ENCODE measurements at regions not wholly inside any gene's neighbourhood (a gene's known extent, or its start where the extent isn't known, plus 50 kb on each side); places are given as distances from the start of the nearest gene placed in this dataset.

DNA sequence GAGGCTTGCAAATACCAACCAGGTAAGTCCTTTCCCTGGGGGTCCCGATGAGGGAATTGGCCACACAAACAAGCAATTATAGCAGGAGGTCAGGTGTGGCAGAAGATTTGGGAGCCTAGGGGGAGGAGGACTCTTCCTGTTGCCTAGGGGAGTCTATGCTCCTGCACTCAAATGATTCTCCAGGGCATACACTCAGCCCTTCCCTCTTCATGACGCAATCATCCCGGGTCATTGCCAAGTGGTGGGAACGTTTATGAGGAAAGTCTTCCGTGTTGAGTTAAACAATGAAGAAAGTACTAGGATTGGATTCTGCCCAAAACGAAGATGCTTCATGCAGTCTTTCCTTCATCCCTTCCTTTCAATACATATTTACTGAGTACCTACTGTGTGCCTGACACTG is 186.5 kb upstream of the TSHZ2 start:
- POLR2A ChIA-PET: no interaction called here
- no peak overlapping the region for H3K4me3 ChIP-seq (ENCODE audit: control insufficient read depth in 1 of 7, extremely low read depth in 1 of 7, insufficient read depth in 4 of 7, low read depth in 2 of 7, low read length in 6 of 7)
- H3K9me3 ChIP-seq (ENCODE audit: control extremely low read depth in 1 of 5, control insufficient read depth in 4 of 5, insufficient read depth in 2 of 5, low read depth in 1 of 5, low read length in 4 of 5): no peaks in the 10 kb centered on the region
- no peaks in the 10 kb centered on the region for H3K27me3 ChIP-seq (replicated peaks in 2 of 5; ENCODE audit: control insufficient read depth in 4 of 5, insufficient read depth in 5 of 5, low read length in 4 of 5)
- H3K4me1 ChIP-seq (ENCODE audit: control extremely low read depth in 1 of 4, control insufficient read depth in 4 of 4, insufficient read depth in 4 of 4, low read length in 3 of 4): no peaks in the 10 kb centered on the region
- no peak overlapping the region for H3K27ac ChIP-seq (ENCODE audit: insufficient read depth in 1 of 2, low read depth in 1 of 2, low read length in 2 of 2, poor library complexity in 1 of 2, severe bottlenecking in 2 of 2)
- H3K36me3 ChIP-seq (ENCODE audit: control insufficient read depth in 4 of 4, insufficient read depth in 4 of 4, low read length in 3 of 4): no peaks in the 10 kb centered on the region
- WGBS (ENCODE audit: insufficient coverage): 97% methylated on average over 4 of the region's 6 CpGs
- CTCF ChIA-PET: no interaction called here
- no peak for DNase-seq

DNA sequence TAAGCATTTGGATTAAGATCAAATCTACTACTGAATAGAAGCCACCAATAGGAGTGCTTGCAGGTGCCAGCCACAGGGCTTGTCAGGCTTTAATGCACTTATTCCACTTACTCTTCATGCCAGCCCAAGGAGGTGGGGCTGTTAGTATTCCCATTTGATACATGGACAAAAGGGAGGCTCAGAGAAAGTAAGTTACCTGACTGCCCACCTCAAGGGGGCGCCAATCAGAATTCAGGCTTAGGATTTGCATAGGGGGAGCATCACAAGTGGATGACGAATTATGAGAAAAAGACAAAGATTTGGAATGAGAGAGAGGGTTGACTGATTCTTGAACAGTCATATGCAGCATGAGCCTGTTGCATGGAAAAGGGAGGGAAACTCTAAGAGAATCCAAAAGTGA is 188.4 kb upstream of the TSHZ2 start:
- Histone ChIP-seq H3K9me3 (ENCODE audit: control extremely low read depth in 1 of 5, control insufficient read depth in 4 of 5, insufficient read depth in 2 of 5, low read depth in 1 of 5, low read length in 4 of 5) (no peaks in the 10 kb centered on the region), H3K36me3 (ENCODE audit: control insufficient read depth in 4 of 4, insufficient read depth in 4 of 4, low read length in 3 of 4) (no peaks in the 10 kb centered on the region), H3K4me1 (ENCODE audit: control extremely low read depth in 1 of 4, control insufficient read depth in 4 of 4, insufficient read depth in 4 of 4, low read length in 3 of 4) (no peaks in the 10 kb centered on the region), H3K27me3 (replicated peaks in 2 of 5; ENCODE audit: control insufficient read depth in 4 of 5, insufficient read depth in 5 of 5, low read length in 4 of 5) (peaks cover 0 to 2% (median 0%) of the 10 kb centered on the region in 5 experiments), H3K4me3 (ENCODE audit: control insufficient read depth in 1 of 7, extremely low read depth in 1 of 7, insufficient read depth in 4 of 7, low read depth in 2 of 7, low read length in 6 of 7) (no peak overlapping the region), H3K27ac (ENCODE audit: insufficient read depth in 1 of 2, low read depth in 1 of 2, low read length in 2 of 2, poor library complexity in 1 of 2, severe bottlenecking in 2 of 2) (no peak overlapping the region)
- 71% methylated on average over 2 of the region's 2 CpGs for WGBS (ENCODE audit: insufficient coverage)
- CTCF ChIA-PET: no interaction called here
- POLR2A ChIA-PET: no interaction called here
- peak; percentile 1 to 10 (median 2) for DNase-seq

DNA sequence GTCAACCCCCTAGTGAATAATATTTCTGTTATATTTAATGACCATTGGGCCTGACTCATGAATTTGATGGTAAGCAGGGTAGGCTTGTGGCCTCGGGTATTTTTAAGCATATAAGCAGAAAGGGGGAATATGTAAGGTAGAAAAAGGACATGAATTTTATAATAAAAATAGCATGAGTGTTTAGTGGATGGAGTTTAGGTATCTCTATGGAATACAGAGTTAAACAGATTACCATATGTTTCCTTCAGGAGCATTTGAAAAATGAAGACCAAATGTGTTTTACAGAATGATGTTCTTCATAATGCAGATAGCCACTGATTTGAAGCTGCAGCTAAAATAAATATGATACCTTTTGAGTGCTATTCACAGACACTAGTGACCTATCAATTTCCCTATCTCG is 191.7 kb upstream of the TSHZ2 start:
- POLR2A ChIA-PET: no interaction called here
- H3K27me3 ChIP-seq (replicated peaks in 2 of 5; ENCODE audit: control insufficient read depth in 4 of 5, insufficient read depth in 5 of 5, low read length in 4 of 5): peaks cover 0 to 2% (median 0%) of the 10 kb centered on the region in 5 experiments
- H3K27ac ChIP-seq (ENCODE audit: insufficient read depth in 1 of 2, low read depth in 1 of 2, low read length in 2 of 2, poor library complexity in 1 of 2, severe bottlenecking in 2 of 2): no peak overlapping the region
- no peaks in the 10 kb centered on the region for H3K36me3 ChIP-seq (ENCODE audit: control insufficient read depth in 4 of 4, insufficient read depth in 4 of 4, low read length in 3 of 4)
- 100% methylated on average over 1 of the region's 2 CpGs for WGBS (ENCODE audit: insufficient coverage)
- H3K4me3 ChIP-seq (ENCODE audit: control insufficient read depth in 1 of 7, extremely low read depth in 1 of 7, insufficient read depth in 4 of 7, low read depth in 2 of 7, low read length in 6 of 7): no peak overlapping the region
- no peaks in the 10 kb centered on the region for H3K9me3 ChIP-seq (ENCODE audit: control extremely low read depth in 1 of 5, control insufficient read depth in 4 of 5, insufficient read depth in 2 of 5, low read depth in 1 of 5, low read length in 4 of 5)
- H3K4me1 ChIP-seq (ENCODE audit: control extremely low read depth in 1 of 4, control insufficient read depth in 4 of 4, insufficient read depth in 4 of 4, low read length in 3 of 4): no peaks in the 10 kb centered on the region
- CTCF ChIA-PET: no interaction called here
- no peak for DNase-seq

DNA sequence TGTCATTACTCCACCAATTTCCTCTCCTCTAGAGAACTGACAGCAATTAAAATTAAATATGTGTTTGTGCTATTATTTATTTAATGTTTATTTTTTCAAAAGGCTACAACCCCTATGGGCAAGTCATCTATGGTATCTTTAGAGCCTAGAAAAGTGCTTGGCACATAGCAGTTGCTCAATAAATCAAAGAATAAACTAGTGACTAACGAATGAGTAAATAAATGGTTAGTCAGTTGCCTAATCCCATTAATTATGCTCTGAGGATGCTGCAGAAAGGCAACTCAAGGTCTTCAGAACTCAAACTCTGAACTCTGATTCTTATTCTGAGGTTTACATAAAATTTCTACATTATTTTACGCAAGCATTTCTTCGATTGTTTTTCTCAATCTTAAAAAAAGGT is 193.0 kb upstream of the TSHZ2 start:
- Histone ChIP-seq H3K27ac (ENCODE audit: insufficient read depth in 1 of 2, low read depth in 1 of 2, low read length in 2 of 2, poor library complexity in 1 of 2, severe bottlenecking in 2 of 2) (no peak overlapping the region), H3K27me3 (replicated peaks in 2 of 5; ENCODE audit: control insufficient read depth in 4 of 5, insufficient read depth in 5 of 5, low read length in 4 of 5) (peaks cover 0 to 2% (median 0%) of the 10 kb centered on the region in 5 experiments), H3K36me3 (ENCODE audit: control insufficient read depth in 4 of 4, insufficient read depth in 4 of 4, low read length in 3 of 4) (no peaks in the 10 kb centered on the region), H3K4me1 (ENCODE audit: control extremely low read depth in 1 of 4, control insufficient read depth in 4 of 4, insufficient read depth in 4 of 4, low read length in 3 of 4) (no peaks in the 10 kb centered on the region), H3K9me3 (ENCODE audit: control extremely low read depth in 1 of 5, control insufficient read depth in 4 of 5, insufficient read depth in 2 of 5, low read depth in 1 of 5, low read length in 4 of 5) (no peaks in the 10 kb centered on the region), H3K4me3 (ENCODE audit: control insufficient read depth in 1 of 7, extremely low read depth in 1 of 7, insufficient read depth in 4 of 7, low read depth in 2 of 7, low read length in 6 of 7) (no peak overlapping the region)
- ChIA-PET POLR2A (no interaction called here), CTCF (no interaction called here)
- DNase-seq: no peak
- WGBS (ENCODE audit: insufficient coverage): no CpG with 5 or more reads among the region's 3 CpGs

DNA sequence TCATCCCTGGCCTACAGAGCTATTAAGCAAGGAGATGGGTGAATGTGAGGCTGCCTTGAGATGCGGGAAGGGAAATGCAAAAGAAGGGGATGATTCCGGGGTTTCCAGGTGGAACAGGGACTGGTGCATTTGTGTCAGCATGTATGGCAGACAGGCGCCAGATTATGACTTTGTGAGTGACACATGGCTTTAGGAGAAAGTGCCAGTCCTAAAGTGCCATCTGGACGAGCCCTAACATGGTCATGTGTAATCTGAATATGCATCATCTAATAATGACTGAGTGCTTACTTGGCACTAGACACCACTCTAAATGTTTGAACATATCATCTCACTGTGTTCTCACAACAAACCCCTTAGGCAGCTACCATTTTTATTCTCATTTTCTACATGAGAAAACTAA is 195.0 kb upstream of the TSHZ2 start:
- ChIA-PET CTCF (no interaction called here), POLR2A (interaction anchor here (0.6 kb wide), 1 partner anchor 10 kb away, joined by 3 read pairs; no protein-coding TSS in a partner anchor)
- 100% methylated on average over 3 of the region's 4 CpGs for WGBS (ENCODE audit: insufficient coverage)
- DNase-seq: no peak
- Histone ChIP-seq H3K9me3 (ENCODE audit: control extremely low read depth in 1 of 5, control insufficient read depth in 4 of 5, insufficient read depth in 2 of 5, low read depth in 1 of 5, low read length in 4 of 5) (no peaks in the 10 kb centered on the region), H3K27ac (ENCODE audit: insufficient read depth in 1 of 2, low read depth in 1 of 2, low read length in 2 of 2, poor library complexity in 1 of 2, severe bottlenecking in 2 of 2) (no peak overlapping the region), H3K4me3 (ENCODE audit: control insufficient read depth in 1 of 7, extremely low read depth in 1 of 7, insufficient read depth in 4 of 7, low read depth in 2 of 7, low read length in 6 of 7) (no peak overlapping the region), H3K27me3 (replicated peaks in 2 of 5; ENCODE audit: control insufficient read depth in 4 of 5, insufficient read depth in 5 of 5, low read length in 4 of 5) (peaks cover 0 to 2% (median 0%) of the 10 kb centered on the region in 5 experiments), H3K4me1 (ENCODE audit: control extremely low read depth in 1 of 4, control insufficient read depth in 4 of 4, insufficient read depth in 4 of 4, low read length in 3 of 4) (no peaks in the 10 kb centered on the region), H3K36me3 (ENCODE audit: control insufficient read depth in 4 of 4, insufficient read depth in 4 of 4, low read length in 3 of 4) (no peaks in the 10 kb centered on the region)

DNA sequence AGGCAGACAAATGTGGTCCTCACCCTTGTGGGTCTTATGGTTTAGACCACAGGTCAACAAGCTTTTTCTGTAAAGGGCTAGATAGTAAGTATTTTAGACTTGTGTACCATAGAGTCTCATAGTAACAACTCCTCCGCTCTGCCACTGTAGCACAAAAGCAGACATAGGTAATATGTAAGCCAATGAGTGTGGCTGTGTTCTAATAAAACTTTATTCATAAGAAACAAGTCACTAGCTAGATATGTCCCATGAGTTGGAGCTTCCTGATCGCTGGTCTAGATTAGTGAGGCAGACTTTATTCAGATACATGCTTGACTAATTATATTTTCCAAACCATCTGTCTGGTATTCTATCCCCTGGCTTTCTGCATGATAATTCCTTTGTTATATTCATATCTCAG is 196.4 kb upstream of the TSHZ2 start:
- CTCF ChIA-PET: no interaction called here
- WGBS (ENCODE audit: insufficient coverage): 100% methylated on average over 1 of the region's 2 CpGs
- Histone ChIP-seq H3K4me3 (ENCODE audit: control insufficient read depth in 1 of 7, extremely low read depth in 1 of 7, insufficient read depth in 4 of 7, low read depth in 2 of 7, low read length in 6 of 7) (no peak overlapping the region), H3K27ac (ENCODE audit: insufficient read depth in 1 of 2, low read depth in 1 of 2, low read length in 2 of 2, poor library complexity in 1 of 2, severe bottlenecking in 2 of 2) (no peak overlapping the region), H3K4me1 (ENCODE audit: control extremely low read depth in 1 of 4, control insufficient read depth in 4 of 4, insufficient read depth in 4 of 4, low read length in 3 of 4) (no peaks in the 10 kb centered on the region), H3K27me3 (replicated peaks in 2 of 5; ENCODE audit: control insufficient read depth in 4 of 5, insufficient read depth in 5 of 5, low read length in 4 of 5) (peaks cover 0 to 3% (median 0%) of the 10 kb centered on the region in 5 experiments), H3K9me3 (ENCODE audit: control extremely low read depth in 1 of 5, control insufficient read depth in 4 of 5, insufficient read depth in 2 of 5, low read depth in 1 of 5, low read length in 4 of 5) (no peaks in the 10 kb centered on the region), H3K36me3 (ENCODE audit: control insufficient read depth in 4 of 4, insufficient read depth in 4 of 4, low read length in 3 of 4) (no peaks in the 10 kb centered on the region)
- POLR2A ChIA-PET: no interaction called here
- DNase-seq: no peak

DNA sequence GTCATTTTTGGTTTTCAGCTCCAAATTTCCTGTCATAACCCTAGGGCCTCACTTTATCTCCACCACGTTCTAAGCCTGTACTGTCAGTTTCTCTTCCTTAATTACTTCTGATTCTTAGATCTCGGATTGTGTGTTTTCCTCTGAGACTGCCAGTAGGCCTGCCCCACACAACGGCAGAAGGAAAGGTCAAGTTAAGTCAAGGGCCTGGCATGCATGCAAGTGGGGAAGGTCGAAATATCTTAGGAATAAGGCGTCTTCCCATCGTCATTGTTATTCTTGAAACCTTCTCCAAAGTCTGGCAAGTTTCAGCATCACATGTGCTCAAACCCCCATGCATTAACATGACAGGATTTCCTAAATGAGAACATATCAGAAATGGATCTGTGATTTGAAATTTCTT is 203.5 kb upstream of the TSHZ2 start:
- CTCF ChIA-PET: no interaction called here
- Histone ChIP-seq H3K36me3 (ENCODE audit: control insufficient read depth in 4 of 4, insufficient read depth in 4 of 4, low read length in 3 of 4) (no peaks in the 10 kb centered on the region), H3K4me3 (ENCODE audit: control insufficient read depth in 1 of 7, extremely low read depth in 1 of 7, insufficient read depth in 4 of 7, low read depth in 2 of 7, low read length in 6 of 7) (no peak overlapping the region), H3K4me1 (ENCODE audit: control extremely low read depth in 1 of 4, control insufficient read depth in 4 of 4, insufficient read depth in 4 of 4, low read length in 3 of 4) (no peaks in the 10 kb centered on the region), H3K27me3 (replicated peaks in 2 of 5; ENCODE audit: control insufficient read depth in 4 of 5, insufficient read depth in 5 of 5, low read length in 4 of 5) (peaks cover 0 to 3% (median 0%) of the 10 kb centered on the region in 5 experiments), H3K9me3 (ENCODE audit: control extremely low read depth in 1 of 5, control insufficient read depth in 4 of 5, insufficient read depth in 2 of 5, low read depth in 1 of 5, low read length in 4 of 5) (no peaks in the 10 kb centered on the region), H3K27ac (ENCODE audit: insufficient read depth in 1 of 2, low read depth in 1 of 2, low read length in 2 of 2, poor library complexity in 1 of 2, severe bottlenecking in 2 of 2) (no peak overlapping the region)
- DNase-seq: no peak
- 29% methylated on average over 1 of the region's 6 CpGs for WGBS (ENCODE audit: insufficient coverage)
- POLR2A ChIA-PET: no interaction called here
